A673 (cell line): ENCODE measurements at regions not wholly inside any gene's neighbourhood (a gene's known extent, or its start where the extent isn't known, plus 50 kb on each side); places are given as distances from the start of the nearest gene placed in this dataset.

Source experiments
- BruUV-seq: library from RNA; stranded (reverse); fragments of 400-500 nt; replicated peaks from 2 replicates; lab custom pipeline; 2021; lab: Mats Ljungman, UMichigan
- CTCF ChIA-PET: fragments of 300-600 bp; sonication (Branson Sonifier 250); formaldehyde crosslinking; loops from one replicate; lab custom pipeline; 2022; ENCODE audit warnings: antibody characterized with exemption; lab: Charles Lee
- POLR2A ChIA-PET: fragments of 300-600 bp; sonication (Branson Sonifier 250); formaldehyde crosslinking; loops from one replicate; lab custom pipeline; 2022; ENCODE audit warnings: antibody characterized with exemption; ENCODE audit not compliant: low non-redundant PET; lab: Charles Lee
- DNase-seq: peaks from one replicate; pipeline ENCODE4 v3.0.0-alpha.2; 2015; ENCODE audit warnings: low spot score
- H3K27ac ChIP-seq: fragments of 200-600 bp; sonication (generic); 2 replicates; pipeline ENCODE4 v1.5.1; 2016; ENCODE audit warnings: mixed run types, low read depth, mild to moderate bottlenecking, mixed read lengths, antibody characterized with exemption, low read length; ENCODE audit not compliant: poor library complexity, severe bottlenecking
- H3K27me3 ChIP-seq: fragments of 200-600 bp; sonication (generic); replicated peaks from 2 replicates; pipeline ENCODE4 v1.6.1; 2017; ENCODE audit warnings: mixed run types, low read depth, mild to moderate bottlenecking, mixed read lengths, antibody characterized with exemption, low read length; ENCODE audit not compliant: insufficient read depth, poor library complexity
- H3K36me3 ChIP-seq: fragments of 200-600 bp; sonication (generic); 2 replicates; pipeline ENCODE4 v1.6.1; 2016; ENCODE audit warnings: mixed run types, mild to moderate bottlenecking, mixed read lengths, antibody characterized with exemption, low read length; ENCODE audit not compliant: insufficient read depth, poor library complexity, severe bottlenecking
- H3K4me1 ChIP-seq: fragments of 200-600 bp; sonication (generic); 2 replicates; pipeline ENCODE4 v1.6.1; 2017; ENCODE audit warnings: mixed run types, mild to moderate bottlenecking, mixed read lengths, antibody characterized with exemption, low read length; ENCODE audit not compliant: insufficient read depth, poor library complexity, severe bottlenecking
- H3K4me3 ChIP-seq: fragments of 200-600 bp; sonication (generic); 2 replicates; pipeline ENCODE4 v1.5.1; 2016; ENCODE audit warnings: low read depth, mixed run types, mild to moderate bottlenecking, mixed read lengths, low read length; ENCODE audit not compliant: poor library complexity, severe bottlenecking
- H3K9me3 ChIP-seq: fragments of 200-600 bp; sonication (generic); 2 replicates; pipeline ENCODE4 v1.6.1; 2016; ENCODE audit warnings: mixed run types, low read depth, mild to moderate bottlenecking, mixed read lengths, antibody characterized with exemption, low read length; ENCODE audit not compliant: poor library complexity, severe bottlenecking
- EZH2 ChIP-seq: fragments of 200-600 bp; sonication (generic); IDR thresholded peaks from 2 replicates; pipeline ENCODE4 v1.6.1; 2017; ENCODE audit warnings: borderline replicate concordance, low read depth, mild to moderate bottlenecking, mixed read lengths, antibody characterized with exemption, low read length; ENCODE audit not compliant: poor library complexity, severe bottlenecking
- intact Hi-C: fragments of 100-400 bp; cut with micrococcal nuclease; formaldehyde crosslinking; loops from one replicate; pipeline ENCODE4 v1.10.0; 2022; ENCODE audit not compliant: unreplicated experiment
- TF ChIP-seq, protein P1 (sequence below): fragments of 300-800, 200-600 bp; sonication (generic); conservative IDR thresholded peaks from 2 replicates; pipeline ENCODE4 v1.5.1; 2017; ENCODE audit warnings: low read depth, mild to moderate bottlenecking, antibody characterized with exemption, low read length, moderate library complexity, mixed read lengths

- BruUV-seq, result no TSS peak
- Histone ChIP-seq H3K27ac (no peak overlapping the region), H3K36me3 (no peaks in the 10 kb centered on the region), H3K9me3 (no peaks in the 10 kb centered on the region), H3K4me3 (no peak overlapping the region), H3K27me3 (no peaks in the 10 kb centered on the region), H3K4me1 (peaks cover 5% of the 10 kb centered on the region)
- TF ChIP-seq, protein P1, sequence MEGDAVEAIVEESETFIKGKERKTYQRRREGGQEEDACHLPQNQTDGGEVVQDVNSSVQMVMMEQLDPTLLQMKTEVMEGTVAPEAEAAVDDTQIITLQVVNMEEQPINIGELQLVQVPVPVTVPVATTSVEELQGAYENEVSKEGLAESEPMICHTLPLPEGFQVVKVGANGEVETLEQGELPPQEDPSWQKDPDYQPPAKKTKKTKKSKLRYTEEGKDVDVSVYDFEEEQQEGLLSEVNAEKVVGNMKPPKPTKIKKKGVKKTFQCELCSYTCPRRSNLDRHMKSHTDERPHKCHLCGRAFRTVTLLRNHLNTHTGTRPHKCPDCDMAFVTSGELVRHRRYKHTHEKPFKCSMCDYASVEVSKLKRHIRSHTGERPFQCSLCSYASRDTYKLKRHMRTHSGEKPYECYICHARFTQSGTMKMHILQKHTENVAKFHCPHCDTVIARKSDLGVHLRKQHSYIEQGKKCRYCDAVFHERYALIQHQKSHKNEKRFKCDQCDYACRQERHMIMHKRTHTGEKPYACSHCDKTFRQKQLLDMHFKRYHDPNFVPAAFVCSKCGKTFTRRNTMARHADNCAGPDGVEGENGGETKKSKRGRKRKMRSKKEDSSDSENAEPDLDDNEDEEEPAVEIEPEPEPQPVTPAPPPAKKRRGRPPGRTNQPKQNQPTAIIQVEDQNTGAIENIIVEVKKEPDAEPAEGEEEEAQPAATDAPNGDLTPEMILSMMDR, result no peak
- TF ChIP-seq EZH2, result no peak
- peak; percentile 51 for DNase-seq
- CTCF ChIA-PET, result no interaction called here
- POLR2A ChIA-PET, result no interaction called here
- intact Hi-C loops, result no loop called here
Measured at GRCh38 chr2:181123798-181124231, 143.4 kb downstream of the UBE2E3 start.

DNA sequence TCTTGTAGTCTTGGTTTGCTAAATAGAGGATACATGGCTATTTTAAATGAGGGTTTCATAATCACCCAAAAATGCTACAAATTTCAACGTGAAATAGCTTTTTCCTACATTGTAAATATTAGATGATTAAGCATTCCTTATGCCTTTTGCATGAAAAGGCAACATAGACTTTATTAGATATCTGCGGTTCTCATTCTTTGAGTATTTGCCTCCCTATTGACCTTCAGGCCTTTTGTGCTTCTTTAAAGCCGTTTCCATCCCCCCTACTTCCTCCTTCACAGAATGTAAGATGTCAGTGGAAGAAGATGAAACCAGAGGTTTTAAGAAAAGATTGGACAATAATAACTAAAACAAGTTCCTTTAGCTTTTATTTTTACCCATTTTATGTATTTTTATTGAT lies 144.1 kb downstream of the UBE2E3 start:
- ChIA-PET POLR2A (no interaction called here), CTCF (no interaction called here)
- DNase-seq, result peak; percentile 1
- intact Hi-C loops, result no loop called here
- H3K9me3 ChIP-seq, result no peaks in the 10 kb centered on the region
- no peak overlapping the region for H3K27ac ChIP-seq
- H3K27me3 ChIP-seq, result no peaks in the 10 kb centered on the region
- no peak for TF ChIP-seq EZH2
- TF ChIP-seq, protein P1, result no peak
- H3K4me1 ChIP-seq, result peaks cover 5% of the 10 kb centered on the region
- H3K36me3 ChIP-seq, result no peaks in the 10 kb centered on the region
- no peak overlapping the region for H3K4me3 ChIP-seq
- BruUV-seq, result no TSS peak

GRCh38 chr2:181125359-181125758 lies 145.0 kb downstream of the UBE2E3 start:
- intact Hi-C loops, result no loop called here
- CTCF ChIA-PET, result no interaction called here
- no TSS peak for BruUV-seq
- no peak for TF ChIP-seq EZH2
- TF ChIP-seq, protein P1, result no peak
- H3K4me3 ChIP-seq, result no peak overlapping the region
- peaks cover 5% of the 10 kb centered on the region for H3K4me1 ChIP-seq
- H3K9me3 ChIP-seq, result no peaks in the 10 kb centered on the region
- no peak for DNase-seq
- no peak overlapping the region for H3K27ac ChIP-seq
- H3K27me3 ChIP-seq, result no peaks in the 10 kb centered on the region
- POLR2A ChIA-PET, result no interaction called here
- H3K36me3 ChIP-seq, result no peaks in the 10 kb centered on the region
